ENCODE measurements at regions not wholly inside any gene's neighbourhood (a gene's known extent, or its start where the extent isn't known, plus 50 kb on each side); places are given as distances from the start of the nearest gene placed in this dataset.

DNA sequence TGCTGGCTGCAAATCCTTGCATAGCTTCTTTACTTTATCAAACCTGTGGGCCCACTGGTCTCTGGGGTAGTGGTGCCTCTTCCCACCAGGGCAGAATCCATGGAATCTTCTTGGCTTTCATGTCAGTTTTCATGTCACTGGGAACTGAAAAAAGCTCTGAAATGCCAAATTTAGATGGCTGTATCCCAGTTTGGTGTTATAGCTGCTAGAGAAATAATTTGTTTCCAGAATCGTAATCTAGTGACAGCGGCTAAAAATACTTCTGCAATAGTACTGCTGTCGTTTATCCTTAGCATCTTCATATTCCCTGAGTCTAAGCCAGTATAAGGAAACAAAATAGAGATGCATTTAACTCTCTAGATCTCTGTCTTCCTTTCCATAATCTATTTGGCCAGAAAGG, 983.4 kb upstream of the FAT3 start:
- Mint-ChIP-seq H3K4me1 (peaks cover 19% of the 10 kb centered on the region), H3K27me3 (ENCODE audit: low read depth) (no peaks in the 10 kb centered on the region), H3K9me3 (no peaks in the 10 kb centered on the region), H3K27ac (no peak overlapping the region), H3K4me3 (no peak overlapping the region), H3K36me3 (no peaks in the 10 kb centered on the region)
- TF ChIP-seq, protein P1, sequence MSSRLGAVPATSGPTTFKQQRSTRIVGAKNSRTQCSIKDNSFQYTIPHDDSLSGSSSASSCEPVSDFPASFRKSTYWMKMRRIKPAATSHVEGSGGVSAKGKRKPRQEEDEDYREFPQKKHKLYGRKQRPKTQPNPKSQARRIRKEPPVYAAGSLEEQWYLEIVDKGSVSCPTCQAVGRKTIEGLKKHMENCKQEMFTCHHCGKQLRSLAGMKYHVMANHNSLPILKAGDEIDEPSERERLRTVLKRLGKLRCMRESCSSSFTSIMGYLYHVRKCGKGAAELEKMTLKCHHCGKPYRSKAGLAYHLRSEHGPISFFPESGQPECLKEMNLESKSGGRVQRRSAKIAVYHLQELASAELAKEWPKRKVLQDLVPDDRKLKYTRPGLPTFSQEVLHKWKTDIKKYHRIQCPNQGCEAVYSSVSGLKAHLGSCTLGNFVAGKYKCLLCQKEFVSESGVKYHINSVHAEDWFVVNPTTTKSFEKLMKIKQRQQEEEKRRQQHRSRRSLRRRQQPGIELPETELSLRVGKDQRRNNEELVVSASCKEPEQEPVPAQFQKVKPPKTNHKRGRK (CRISPR knock-in tag; IDR thresholded peaks at IDR 0.05; ENCODE audit: borderline replicate concordance), result no peak
- TF ChIP-seq SMAD3 (CRISPR knock-in tag; IDR thresholded peaks at IDR 0.05; ENCODE audit: borderline replicate concordance) (no peak), GABPB1 (CRISPR knock-in tag; IDR thresholded peaks at IDR 0.05) (no peak), E2F1 (CRISPR knock-in tag; IDR thresholded peaks at IDR 0.05) (no peak), ZNF416 (CRISPR knock-in tag; IDR thresholded peaks at IDR 0.05) (no peak), IRF2 (CRISPR knock-in tag; IDR thresholded peaks at IDR 0.05; ENCODE audit: borderline replicate concordance, low read depth) (no peak), ATF2 (CRISPR knock-in tag; IDR thresholded peaks at IDR 0.05; ENCODE audit: borderline replicate concordance, low read depth) (no peak), CBFB (CRISPR knock-in tag; IDR thresholded peaks at IDR 0.05; ENCODE audit: low read depth) (no peak), PRRX2 (CRISPR knock-in tag; IDR thresholded peaks at IDR 0.05) (no peak)
- TF ChIP-seq, protein P2, sequence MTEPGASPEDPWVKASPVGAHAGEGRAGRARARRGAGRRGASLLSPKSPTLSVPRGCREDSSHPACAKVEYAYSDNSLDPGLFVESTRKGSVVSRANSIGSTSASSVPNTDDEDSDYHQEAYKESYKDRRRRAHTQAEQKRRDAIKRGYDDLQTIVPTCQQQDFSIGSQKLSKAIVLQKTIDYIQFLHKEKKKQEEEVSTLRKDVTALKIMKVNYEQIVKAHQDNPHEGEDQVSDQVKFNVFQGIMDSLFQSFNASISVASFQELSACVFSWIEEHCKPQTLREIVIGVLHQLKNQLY (CRISPR knock-in tag; IDR thresholded peaks at IDR 0.05), result no peak
- TF ChIP-seq, protein P3, sequence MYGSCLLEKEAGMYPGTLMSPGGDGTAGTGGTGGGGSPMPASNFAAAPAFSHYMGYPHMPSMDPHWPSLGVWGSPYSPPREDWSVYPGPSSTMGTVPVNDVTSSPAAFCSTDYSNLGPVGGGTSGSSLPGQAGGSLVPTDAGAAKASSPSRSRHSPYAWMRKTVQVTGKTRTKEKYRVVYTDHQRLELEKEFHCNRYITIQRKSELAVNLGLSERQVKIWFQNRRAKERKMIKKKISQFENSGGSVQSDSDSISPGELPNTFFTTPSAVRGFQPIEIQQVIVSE (CRISPR knock-in tag; IDR thresholded peaks at IDR 0.05; ENCODE audit: borderline replicate concordance), result no peak
- CTCF ChIA-PET, result no interaction called here
- POLR2A ChIA-PET, result no interaction called here
- DNase-seq (ENCODE audit: low spot score), result no peak
- ATAC-seq, result no peak

DNA sequence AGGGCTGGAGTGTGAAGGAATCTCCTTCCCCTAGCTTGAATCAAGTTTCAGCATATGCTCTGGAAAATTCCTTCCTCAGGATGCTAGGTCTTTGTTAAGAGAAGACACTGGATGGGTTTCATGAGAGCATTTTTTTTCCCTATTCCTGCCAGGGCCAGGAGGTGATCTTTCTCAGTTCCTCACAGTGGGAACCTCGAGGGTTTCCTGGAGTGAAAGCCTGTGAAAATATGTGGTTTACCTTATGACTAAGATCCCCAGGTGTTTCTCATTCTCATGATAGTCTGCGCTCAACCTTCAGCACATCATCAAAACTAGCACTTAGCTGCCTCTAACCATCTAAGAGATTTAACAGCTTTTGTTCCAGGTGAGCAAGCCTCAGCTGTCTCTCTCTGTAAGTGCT, 985.3 kb upstream of the FAT3 start:
- Mint-ChIP-seq H3K9me3 (no peaks in the 10 kb centered on the region), H3K4me3 (no peak overlapping the region), H3K27me3 (ENCODE audit: low read depth) (no peaks in the 10 kb centered on the region), H3K36me3 (no peaks in the 10 kb centered on the region), H3K27ac (peak overlapping the region; percentile 87), H3K4me1 (peaks cover 19% of the 10 kb centered on the region)
- DNase-seq (ENCODE audit: low spot score), result no peak
- TF ChIP-seq CTCF (IDR thresholded peaks at IDR 0.05) (no peak), NFATC4 (CRISPR knock-in tag; IDR thresholded peaks at IDR 0.05) (no peak), ZNF423 (CRISPR knock-in tag; IDR thresholded peaks at IDR 0.05) (peak; percentile 44; the same call in 1 of the 2 replicates)
- peak; percentile 71 for ATAC-seq
- POLR2A ChIA-PET, result no interaction called here
- CTCF ChIA-PET, result interaction anchor here (1.1 kb wide), 2 partner anchors 9 to 19 kb away, joined by 3 read pairs; no protein-coding TSS in a partner anchor

DNA sequence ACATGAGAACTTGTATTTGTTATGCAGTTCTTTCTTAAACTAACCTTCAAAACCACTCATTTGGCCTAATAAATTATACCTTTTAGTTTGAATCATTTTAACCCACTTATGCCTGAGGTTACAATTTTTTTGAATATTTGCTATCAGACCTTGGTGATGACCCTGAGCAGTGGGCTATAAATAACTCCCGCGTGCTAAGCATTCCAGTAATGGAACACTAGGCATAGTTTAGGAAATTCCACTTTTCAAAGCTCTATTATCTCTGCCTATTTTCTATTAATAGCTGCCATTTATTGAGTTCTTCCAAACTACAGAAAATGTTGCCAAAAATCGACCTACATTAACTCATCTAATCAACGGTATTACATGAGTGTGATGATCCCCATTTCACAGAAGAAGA, 993.4 kb upstream of the FAT3 start:
- H3K4me1 Mint-ChIP-seq, result peaks cover 10% of the 10 kb centered on the region
- POLR2A ChIA-PET, result no interaction called here
- TF ChIP-seq ATF1 (CRISPR knock-in tag; IDR thresholded peaks at IDR 0.05) (no peak), SMAD4 (CRISPR knock-in tag; IDR thresholded peaks at IDR 0.05) (no peak), JAZF1 (CRISPR knock-in tag; IDR thresholded peaks at IDR 0.05) (no peak)
- TF ChIP-seq, protein P4, sequence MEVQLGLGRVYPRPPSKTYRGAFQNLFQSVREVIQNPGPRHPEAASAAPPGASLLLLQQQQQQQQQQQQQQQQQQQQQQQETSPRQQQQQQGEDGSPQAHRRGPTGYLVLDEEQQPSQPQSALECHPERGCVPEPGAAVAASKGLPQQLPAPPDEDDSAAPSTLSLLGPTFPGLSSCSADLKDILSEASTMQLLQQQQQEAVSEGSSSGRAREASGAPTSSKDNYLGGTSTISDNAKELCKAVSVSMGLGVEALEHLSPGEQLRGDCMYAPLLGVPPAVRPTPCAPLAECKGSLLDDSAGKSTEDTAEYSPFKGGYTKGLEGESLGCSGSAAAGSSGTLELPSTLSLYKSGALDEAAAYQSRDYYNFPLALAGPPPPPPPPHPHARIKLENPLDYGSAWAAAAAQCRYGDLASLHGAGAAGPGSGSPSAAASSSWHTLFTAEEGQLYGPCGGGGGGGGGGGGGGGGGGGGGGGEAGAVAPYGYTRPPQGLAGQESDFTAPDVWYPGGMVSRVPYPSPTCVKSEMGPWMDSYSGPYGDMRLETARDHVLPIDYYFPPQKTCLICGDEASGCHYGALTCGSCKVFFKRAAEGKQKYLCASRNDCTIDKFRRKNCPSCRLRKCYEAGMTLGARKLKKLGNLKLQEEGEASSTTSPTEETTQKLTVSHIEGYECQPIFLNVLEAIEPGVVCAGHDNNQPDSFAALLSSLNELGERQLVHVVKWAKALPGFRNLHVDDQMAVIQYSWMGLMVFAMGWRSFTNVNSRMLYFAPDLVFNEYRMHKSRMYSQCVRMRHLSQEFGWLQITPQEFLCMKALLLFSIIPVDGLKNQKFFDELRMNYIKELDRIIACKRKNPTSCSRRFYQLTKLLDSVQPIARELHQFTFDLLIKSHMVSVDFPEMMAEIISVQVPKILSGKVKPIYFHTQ (CRISPR knock-in tag; IDR thresholded peaks at IDR 0.05), result no peak
- TF ChIP-seq, protein P5, sequence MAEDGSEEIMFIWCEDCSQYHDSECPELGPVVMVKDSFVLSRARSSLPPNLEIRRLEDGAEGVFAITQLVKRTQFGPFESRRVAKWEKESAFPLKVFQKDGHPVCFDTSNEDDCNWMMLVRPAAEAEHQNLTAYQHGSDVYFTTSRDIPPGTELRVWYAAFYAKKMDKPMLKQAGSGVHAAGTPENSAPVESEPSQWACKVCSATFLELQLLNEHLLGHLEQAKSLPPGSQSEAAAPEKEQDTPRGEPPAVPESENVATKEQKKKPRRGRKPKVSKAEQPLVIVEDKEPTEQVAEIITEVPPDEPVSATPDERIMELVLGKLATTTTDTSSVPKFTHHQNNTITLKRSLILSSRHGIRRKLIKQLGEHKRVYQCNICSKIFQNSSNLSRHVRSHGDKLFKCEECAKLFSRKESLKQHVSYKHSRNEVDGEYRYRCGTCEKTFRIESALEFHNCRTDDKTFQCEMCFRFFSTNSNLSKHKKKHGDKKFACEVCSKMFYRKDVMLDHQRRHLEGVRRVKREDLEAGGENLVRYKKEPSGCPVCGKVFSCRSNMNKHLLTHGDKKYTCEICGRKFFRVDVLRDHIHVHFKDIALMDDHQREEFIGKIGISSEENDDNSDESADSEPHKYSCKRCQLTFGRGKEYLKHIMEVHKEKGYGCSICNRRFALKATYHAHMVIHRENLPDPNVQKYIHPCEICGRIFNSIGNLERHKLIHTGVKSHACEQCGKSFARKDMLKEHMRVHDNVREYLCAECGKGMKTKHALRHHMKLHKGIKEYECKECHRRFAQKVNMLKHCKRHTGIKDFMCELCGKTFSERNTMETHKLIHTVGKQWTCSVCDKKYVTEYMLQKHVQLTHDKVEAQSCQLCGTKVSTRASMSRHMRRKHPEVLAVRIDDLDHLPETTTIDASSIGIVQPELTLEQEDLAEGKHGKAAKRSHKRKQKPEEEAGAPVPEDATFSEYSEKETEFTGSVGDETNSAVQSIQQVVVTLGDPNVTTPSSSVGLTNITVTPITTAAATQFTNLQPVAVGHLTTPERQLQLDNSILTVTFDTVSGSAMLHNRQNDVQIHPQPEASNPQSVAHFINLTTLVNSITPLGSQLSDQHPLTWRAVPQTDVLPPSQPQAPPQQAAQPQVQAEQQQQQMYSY (CRISPR knock-in tag; IDR thresholded peaks at IDR 0.05), result no peak

More for the DNA sequence above, 993.4 kb upstream of the FAT3 start:
- no peak overlapping the region for H3K4me3 Mint-ChIP-seq
- no peaks in the 10 kb centered on the region for H3K27me3 Mint-ChIP-seq (ENCODE audit: low read depth)
- ATAC-seq (no peak), DNase-seq (ENCODE audit: low spot score) (no peak)
- CTCF ChIA-PET, result interaction anchor here (0.6 to 1.6 kb wide), 3 partner anchors 11 to 439 kb away, joined by 3 to 4 read pairs (median 4); no protein-coding TSS in a partner anchor
- no peaks in the 10 kb centered on the region for H3K9me3 Mint-ChIP-seq
- no peak overlapping the region for H3K27ac Mint-ChIP-seq
- H3K36me3 Mint-ChIP-seq, result no peaks in the 10 kb centered on the region
